ENCODE measurements at regions not wholly inside any gene's neighbourhood (a gene's known extent, or its start where the extent isn't known, plus 50 kb on each side); places are given as distances from the start of the nearest gene placed in this dataset.
A peak's percentile ranks its signal among the peaks of the same experiment; 100 is the strongest.

DNA sequence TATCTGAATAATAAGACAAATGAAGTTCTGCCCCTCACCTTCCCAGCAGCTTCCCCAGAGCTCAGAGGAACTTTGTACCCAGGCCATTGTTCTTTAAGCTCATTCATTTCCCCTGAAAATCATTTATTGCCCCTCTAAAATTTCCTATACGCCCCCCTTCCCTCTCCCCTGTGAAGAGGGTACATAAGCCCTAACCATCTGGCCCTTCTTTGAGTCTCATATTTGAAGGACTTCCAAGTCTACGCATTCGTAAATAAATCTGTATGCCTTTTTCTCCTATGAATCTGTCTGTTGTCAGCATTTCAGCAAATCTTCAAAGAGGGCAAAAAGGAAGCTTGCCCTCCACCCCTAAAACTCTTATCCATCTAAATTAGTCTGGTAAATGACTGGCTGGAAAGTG is 73.1 kb upstream of the DST start:
- Mint-ChIP-seq H3K4me3 (no peak overlapping the region; a peak in 1 of 5 replicates), H3K4me1 (peaks cover 67% of the 10 kb centered on the region in 2 experiments), H3K36me3 (ENCODE audit: insufficient read depth in 1 of 3, low read depth in 3 of 3) (peaks cover 18 to 28% (median 19%) of the 10 kb centered on the region in 3 experiments), H3K9me3 (peaks cover 18 to 23% of the 10 kb centered on the region in 2 experiments), H3K27ac (peak overlapping the region in 2 of 3 experiments; percentile 12 to 59; a peak in 2 of 7 replicates), H3K27me3 (ENCODE audit: low read depth) (no peaks in the 10 kb centered on the region)
- Histone ChIP-seq H2BK5ac (ENCODE audit: insufficient read length, low read length) (no peak overlapping the region), H3K4ac (ENCODE audit: low read depth, low read length) (no peak overlapping the region), H3K27ac (ENCODE audit: insufficient read length, low read depth, low read length) (no peak overlapping the region), H3K23me2 (ENCODE audit: insufficient read length, low read depth, low read length, poor library complexity, severe bottlenecking) (no peaks in the 10 kb centered on the region), H3K4me1 (ENCODE audit: insufficient read depth, low read length) (peaks cover 17% of the 10 kb centered on the region; the same call in 1 of the 2 replicates), H2BK120ac (ENCODE audit: low read depth, low read length, poor library complexity, severe bottlenecking) (no peak overlapping the region), H3K18ac (ENCODE audit: insufficient read length, low read depth, low read length) (no peak overlapping the region), H4K8ac (replicated peaks; ENCODE audit: insufficient read length, low read depth, low read length) (no peak overlapping the region), H2BK12ac (ENCODE audit: insufficient read length, low read depth, low read length) (no peak overlapping the region), H3K23ac (ENCODE audit: insufficient read length, low read depth, low read length) (no peak overlapping the region), H3K9ac (ENCODE audit: extremely low read depth, insufficient read length, low read length) (no peak overlapping the region), H2BK20ac (ENCODE audit: low read depth, low read length, poor library complexity, severe bottlenecking) (no peak overlapping the region), H2AFZ (ENCODE audit: low read length) (no peak overlapping the region), H3K27me3 (ENCODE audit: insufficient read depth, low read length) (no peaks in the 10 kb centered on the region), H2BK15ac (ENCODE audit: low read depth, low read length) (no peak overlapping the region), H4K20me1 (ENCODE audit: control insufficient read depth, insufficient read depth, insufficient read length) (no peaks in the 10 kb centered on the region), H4K91ac (ENCODE audit: insufficient read length, low read depth, low read length) (no peak overlapping the region), H3K56ac (ENCODE audit: insufficient read length, low read depth, low read length) (no peak overlapping the region), H4K5ac (ENCODE audit: insufficient read length, low read depth, low read length) (no peak overlapping the region), H3K4me2 (ENCODE audit: insufficient read depth, insufficient read length, low read length) (no peak overlapping the region), H3T11ph (ENCODE audit: low read length) (no peak overlapping the region), H3K14ac (ENCODE audit: insufficient read depth, low read length) (no peak overlapping the region), H3K9me3 (ENCODE audit: control insufficient read depth, low read depth, low read length) (no peaks in the 10 kb centered on the region), H2AK5ac (ENCODE audit: insufficient read length, low read length) (no peak overlapping the region), H3K79me2 (ENCODE audit: insufficient read depth, low read length) (no peaks in the 10 kb centered on the region; the same call in 1 of the 2 replicates), H3K79me1 (ENCODE audit: insufficient read depth, low read depth, low read length, poor library complexity, severe bottlenecking) (peaks cover 4% of the 10 kb centered on the region)
- no CpG with 5 or more reads among the region's 3 CpGs for WGBS (ENCODE audit: extremely low coverage, insufficient read length, low lambda C conversion rate)
- no peak for TF ChIP-seq CTCF (conservative IDR thresholded peaks at IDR 0.05)
- no peak for DNase-seq
